ENCODE measurements at regions not wholly inside any gene's neighbourhood (a gene's known extent, or its start where the extent isn't known, plus 50 kb on each side); places are given as distances from the start of the nearest gene placed in this dataset.

DNA sequence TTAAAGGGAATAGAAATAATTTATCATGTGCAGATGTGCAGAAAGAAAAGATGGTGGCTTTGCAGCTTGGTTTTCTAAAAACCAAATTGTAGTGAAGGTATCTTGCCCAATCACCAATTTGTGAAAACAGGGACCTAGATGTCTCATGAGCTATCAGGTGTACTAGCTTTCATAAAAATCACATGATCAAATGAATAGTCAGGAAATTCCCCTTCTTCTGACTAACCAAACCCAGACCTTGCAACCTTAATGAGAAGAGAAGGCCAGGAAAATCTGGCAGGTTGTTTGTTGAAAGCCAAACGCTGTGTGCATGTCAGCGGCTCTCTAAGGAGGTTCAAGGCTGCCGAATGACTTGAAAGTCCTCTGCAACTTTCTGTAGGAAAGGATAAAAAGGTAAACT is 304.4 kb upstream of the NRP1 start:
- Histone ChIP-seq H3K4me1 (replicated peaks in 1 of 4; ENCODE audit: control insufficient read depth in 3 of 4, insufficient read depth in 4 of 4, low read length in 3 of 4) (no peaks in the 10 kb centered on the region), H2BK5ac (ENCODE audit: low read depth, low read length) (no peak overlapping the region), H3K36me3 (ENCODE audit: control insufficient read depth in 2 of 4, insufficient read depth in 4 of 4, low read length in 3 of 4) (no peaks in the 10 kb centered on the region), H4K20me1 (replicated peaks in 1 of 2; ENCODE audit: control insufficient read depth in 1 of 2, insufficient read depth in 2 of 2, low read length in 2 of 2) (no peaks in the 10 kb centered on the region), H3K27ac (ENCODE audit: low read depth, low read length) (no peak overlapping the region), H2BK20ac (ENCODE audit: low read length) (no peak overlapping the region), H3K56ac (replicated peaks; ENCODE audit: insufficient read length, low read depth, low read length) (no peak overlapping the region), H3K4me2 (ENCODE audit: insufficient read depth in 1 of 2, low read depth in 2 of 2, low read length in 2 of 2) (no peak overlapping the region), H3K79me2 (ENCODE audit: control insufficient read depth in 1 of 2, insufficient read depth in 2 of 2, low read length in 2 of 2) (no peaks in the 10 kb centered on the region), H4K91ac (replicated peaks; ENCODE audit: insufficient read length, low read length) (no peak overlapping the region), H3K79me1 (ENCODE audit: low read depth, low read length) (no peaks in the 10 kb centered on the region), H3K27me3 (replicated peaks in 1 of 4; ENCODE audit: control insufficient read depth in 3 of 4, extremely low read depth in 1 of 4, insufficient read depth in 3 of 4, low read length in 3 of 4) (no peaks in the 10 kb centered on the region), H3K9ac (replicated peaks in 1 of 4; ENCODE audit: extremely low read depth in 1 of 4, low read depth in 3 of 4, low read length in 3 of 4) (no peak overlapping the region), H3K14ac (ENCODE audit: insufficient read length) (no peak overlapping the region), H3K23ac (ENCODE audit: insufficient read length) (no peak overlapping the region), H3K23me2 (ENCODE audit: low read depth, low read length) (no peaks in the 10 kb centered on the region), H2BK12ac (ENCODE audit: low read depth, low read length) (no peak overlapping the region), H2BK120ac (replicated peaks; ENCODE audit: low read depth, low read length) (no peak overlapping the region), H4K8ac (ENCODE audit: extremely low read depth, insufficient read depth, low read length) (no peak overlapping the region), H3K4ac (replicated peaks; ENCODE audit: insufficient read length, low read depth, low read length) (no peak overlapping the region), H3K18ac (ENCODE audit: extremely low read depth, low read length) (no peak overlapping the region), H3K9me3 (ENCODE audit: insufficient read depth in 2 of 2, low read depth in 1 of 2, low read length in 1 of 2) (no peaks in the 10 kb centered on the region), H3K4me3 (ENCODE audit: extremely low read depth in 1 of 4, insufficient read depth in 2 of 4, low read depth in 3 of 4, low read length in 4 of 4) (no peak overlapping the region), H2AK5ac (ENCODE audit: low read depth, low read length) (no peak overlapping the region), H4K5ac (ENCODE audit: insufficient read length, low read depth, low read length) (no peak overlapping the region), H2AFZ (ENCODE audit: low read length) (peak overlapping the region; percentile 32; the same call in 1 of the 2 replicates), H2BK15ac (ENCODE audit: low read length) (no peak overlapping the region)
- DNase-seq (ENCODE audit: low read depth in 1 of 2, low spot score in 2 of 2) (no peak), FAIRE-seq (no peak)
- WGBS, 2 experiments (ENCODE audit: extremely low coverage in 1 of 2, insufficient coverage in 1 of 2, insufficient read length in 1 of 2, insufficient replicate concordance in 2 of 2, low coverage in 1 of 2, low lambda C conversion rate in 2 of 2, missing lambda C conversion rate in 1 of 2), result 66% methylated on average over 3 of the region's 3 CpGs; no CpG with 5 or more reads in 1 of the 2 experiments
- ChIA-PET POLR2A (ENCODE audit: partially characterized antibody) (no interaction called here), CTCF (ENCODE audit: partially characterized antibody) (no interaction called here)
- TF ChIP-seq SIRT6 (IDR thresholded peaks at IDR 0.05; ENCODE audit: low read length) (no peak), EZH2 (IDR thresholded peaks at IDR 0.05; ENCODE audit: low read depth, low read length, severe bottlenecking) (no peak), MAX (IDR thresholded peaks at IDR 0.05) (no peak), USF2 (IDR thresholded peaks at IDR 0.05; ENCODE audit: low read length) (no peak), FOSL1 (IDR thresholded peaks at IDR 0.05; ENCODE audit: insufficient read depth, low read depth, low read length) (no peak), NRF1 (IDR thresholded peaks at IDR 0.05; ENCODE audit: low read depth, low read length) (no peak), CREB1 (IDR thresholded peaks at IDR 0.05) (no peak), JUN (IDR thresholded peaks at IDR 0.05; ENCODE audit: low read depth, low read length) (no peak), CHD1 (IDR thresholded peaks at IDR 0.05; ENCODE audit: low read depth, low read length) (no peak), GABPA (IDR thresholded peaks at IDR 0.05; ENCODE audit: borderline replicate concordance, insufficient read depth, low read length) (no peak), TEAD4 (IDR thresholded peaks at IDR 0.05; ENCODE audit: low read depth, low read length) (no peak), CBX8 (IDR thresholded peaks at IDR 0.05; ENCODE audit: borderline replicate concordance, low read depth, low read length) (no peak), YY1 (IDR thresholded peaks at IDR 0.05; ENCODE audit: low read depth, low read length) (no peak), PHF8 (conservative IDR thresholded peaks at IDR 0.05; ENCODE audit: low read depth, low read length) (no peak)

Measured in H1 (cell line).